Activated naive CD4-positive, alpha-beta T cell treated with anti-CD3 and anti-CD28 coated beads, Interleukin-2, amount 50 U/mL, for 24 hours (primary cell): ENCODE measurements at regions not wholly inside any gene's neighbourhood (a gene's known extent, or its start where the extent isn't known, plus 50 kb on each side); places are given as distances from the start of the nearest gene placed in this dataset.
"Not testable (repeated sequence)": the region's sequence is repeated elsewhere in the genome, so short reads cannot be mapped to it uniquely, and the experiment has no call there.

Source experiments
- H3K27ac Mint-ChIP-seq: one replicate; pipeline ENCODE4 v1.8.0; 2021; ENCODE audit warnings: mild to moderate bottlenecking, mixed read lengths
- H3K27me3 Mint-ChIP-seq: one replicate; pipeline ENCODE4 v1.8.0; 2021; ENCODE audit warnings: mixed read lengths
- H3K36me3 Mint-ChIP-seq: one replicate; pipeline ENCODE4 v1.8.0; 2021; ENCODE audit warnings: mixed read lengths
- H3K4me1 Mint-ChIP-seq: one replicate; pipeline ENCODE4 v1.8.0; 2021; ENCODE audit warnings: mixed read lengths
- H3K4me3 Mint-ChIP-seq: one replicate; pipeline ENCODE4 v1.8.0; 2021; ENCODE audit warnings: mild to moderate bottlenecking, mixed read lengths
- H3K9me3 Mint-ChIP-seq: one replicate; pipeline ENCODE4 v1.8.0; 2021; ENCODE audit warnings: mixed read lengths

DNA sequence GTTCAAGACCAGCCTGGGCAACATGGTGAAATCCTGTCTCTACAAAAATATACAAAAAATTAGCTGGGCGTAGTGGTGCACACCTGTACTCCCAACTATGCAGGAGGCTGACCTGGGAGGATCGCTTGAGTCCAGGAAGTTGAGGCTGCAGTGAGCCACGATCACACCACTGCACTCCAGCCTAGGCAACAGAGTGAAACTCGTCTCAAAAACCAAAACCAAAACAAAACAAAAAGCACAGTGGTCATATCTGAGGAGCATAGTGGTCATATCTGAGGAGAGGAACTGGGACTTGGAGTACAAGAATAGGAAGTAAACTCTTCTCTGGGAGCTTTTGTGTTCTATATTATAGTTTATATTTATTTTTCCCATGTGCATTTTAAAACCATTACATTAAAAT is 275.3 kb upstream of the NOTCH2NLA start:
- not testable (repeated sequence) for H3K4me1 Mint-ChIP-seq, H3K9me3 Mint-ChIP-seq, H3K4me3 Mint-ChIP-seq, H3K27me3 Mint-ChIP-seq, H3K36me3 Mint-ChIP-seq, H3K27ac Mint-ChIP-seq

DNA sequence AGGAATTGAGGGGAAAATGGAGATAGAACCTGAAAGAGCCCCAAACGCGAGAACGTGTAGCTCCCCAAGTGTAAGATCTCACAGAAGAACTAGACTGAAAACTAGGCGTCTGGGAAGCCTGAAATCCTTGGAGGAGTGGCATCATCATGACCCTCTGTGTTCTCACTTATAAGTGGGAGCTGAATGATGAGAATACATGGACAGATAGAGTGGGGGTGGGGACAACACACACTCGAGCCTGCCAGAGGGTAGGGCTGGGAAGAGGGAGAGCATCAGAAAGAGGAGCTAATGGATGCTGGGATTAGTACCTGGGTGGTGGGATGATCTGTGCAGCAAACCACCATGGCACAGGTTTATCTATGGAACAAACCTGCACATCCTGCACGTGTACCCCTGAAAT is 258.7 kb upstream of the NOTCH2NLA start:
- not testable (repeated sequence) for H3K4me1 Mint-ChIP-seq, H3K9me3 Mint-ChIP-seq, H3K4me3 Mint-ChIP-seq, H3K36me3 Mint-ChIP-seq, H3K27me3 Mint-ChIP-seq, H3K27ac Mint-ChIP-seq

DNA sequence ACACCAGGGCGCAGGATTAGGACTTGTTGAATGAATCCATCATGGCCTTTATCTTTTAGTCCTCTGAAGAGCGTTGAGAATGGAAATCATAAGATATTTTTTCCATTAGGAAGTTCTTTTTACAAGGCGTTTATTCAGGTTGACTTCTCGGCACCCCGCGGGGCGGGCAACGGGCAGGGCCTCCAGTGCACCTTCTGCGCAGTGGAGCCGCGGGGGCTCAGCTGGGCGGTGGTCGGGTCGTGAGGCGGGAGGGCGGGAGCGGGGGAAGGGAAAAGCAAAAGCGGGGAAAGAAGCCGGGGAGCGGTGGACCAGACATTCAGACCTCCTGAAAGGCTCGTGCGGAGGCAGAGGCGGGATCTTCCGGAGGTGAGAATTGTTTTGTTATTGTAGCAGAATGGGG is 258.3 kb upstream of the NOTCH2NLA start:
- H3K4me3 Mint-ChIP-seq, H3K4me1 Mint-ChIP-seq, H3K9me3 Mint-ChIP-seq, H3K27me3 Mint-ChIP-seq, H3K27ac Mint-ChIP-seq, H3K36me3 Mint-ChIP-seq: not testable (repeated sequence)

DNA sequence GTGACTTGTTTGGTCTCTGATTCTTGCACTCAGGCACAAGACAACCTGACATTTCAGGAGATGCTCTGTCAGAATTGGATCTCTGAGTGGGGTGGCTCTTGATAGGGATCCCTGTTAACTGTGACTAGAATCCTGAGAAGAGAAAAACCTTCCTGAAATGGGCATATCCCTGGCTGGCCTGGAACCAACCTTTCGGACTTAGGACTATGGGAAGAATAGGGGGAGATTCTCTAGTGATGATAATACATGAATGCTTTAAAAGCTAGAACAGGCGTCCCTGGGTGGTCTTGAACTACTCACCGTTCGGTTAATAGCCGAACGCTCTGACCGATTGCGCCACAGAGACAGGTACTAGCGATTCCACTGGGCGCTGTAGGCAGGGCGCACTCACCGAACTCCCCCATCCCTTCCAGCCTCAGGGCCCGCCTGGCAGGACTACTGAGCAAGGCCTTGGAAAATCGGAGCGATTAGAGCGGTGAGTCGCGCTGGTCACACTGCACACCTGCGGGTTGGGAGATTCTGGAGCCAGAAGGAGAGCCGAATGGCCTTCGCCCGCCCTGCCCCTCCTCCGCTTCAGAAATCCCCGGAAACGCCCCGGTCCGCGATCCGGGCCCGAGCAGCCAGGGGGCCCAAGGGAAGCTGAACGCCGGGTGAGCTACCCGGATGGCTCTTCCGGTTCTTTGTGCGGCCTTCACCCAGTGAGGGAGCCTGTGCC is 257.6 kb upstream of the NOTCH2NLA start:
- H3K4me3 Mint-ChIP-seq, H3K27me3 Mint-ChIP-seq, H3K27ac Mint-ChIP-seq, H3K4me1 Mint-ChIP-seq, H3K36me3 Mint-ChIP-seq, H3K9me3 Mint-ChIP-seq: not testable (repeated sequence)

DNA sequence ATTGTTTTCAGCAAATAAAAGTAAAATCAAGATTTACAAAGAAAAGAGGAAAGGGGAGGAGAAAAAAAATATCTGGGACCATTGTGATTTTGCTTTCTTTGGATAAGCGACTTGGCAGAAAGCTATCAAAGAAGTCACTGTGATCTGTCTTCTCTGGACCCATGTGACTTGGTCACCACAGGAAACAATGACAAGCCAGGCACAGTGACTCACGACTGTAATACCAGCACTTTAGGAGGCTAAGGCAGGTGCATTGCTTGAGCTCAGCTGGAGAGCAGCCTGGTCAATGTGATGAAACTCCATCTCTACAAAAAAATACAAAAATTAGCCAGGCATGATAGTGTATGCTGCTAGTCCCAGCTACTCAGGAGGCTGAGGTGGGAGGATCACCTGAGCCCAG is 255.4 kb upstream of the NOTCH2NLA start:
- not testable (repeated sequence) for H3K27me3 Mint-ChIP-seq, H3K4me3 Mint-ChIP-seq, H3K36me3 Mint-ChIP-seq, H3K27ac Mint-ChIP-seq, H3K9me3 Mint-ChIP-seq, H3K4me1 Mint-ChIP-seq

DNA sequence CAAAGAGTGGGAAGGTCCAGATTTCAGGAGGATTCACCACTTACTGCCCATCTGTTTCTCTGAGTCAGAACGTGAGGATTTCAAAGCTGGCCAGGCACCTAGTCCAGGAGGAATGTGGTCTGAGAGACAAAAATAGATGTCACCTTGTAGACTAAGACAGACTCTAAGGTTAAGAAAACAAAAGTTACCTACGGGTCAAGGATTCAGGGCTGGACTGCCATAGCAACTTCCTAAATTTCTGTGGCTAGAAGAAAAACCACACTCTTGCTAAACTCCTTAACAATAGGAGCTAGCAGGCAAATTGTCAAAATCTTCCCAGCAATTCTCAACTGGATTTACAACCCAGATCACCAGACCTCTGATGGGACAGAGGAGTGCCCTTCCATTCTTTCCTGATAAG is 250.4 kb upstream of the NOTCH2NLA start:
- H3K4me3 Mint-ChIP-seq, H3K36me3 Mint-ChIP-seq, H3K27me3 Mint-ChIP-seq, H3K9me3 Mint-ChIP-seq, H3K27ac Mint-ChIP-seq: not testable (repeated sequence)
- H3K4me1 Mint-ChIP-seq: peaks cover 11% of the 10 kb centered on the region

DNA sequence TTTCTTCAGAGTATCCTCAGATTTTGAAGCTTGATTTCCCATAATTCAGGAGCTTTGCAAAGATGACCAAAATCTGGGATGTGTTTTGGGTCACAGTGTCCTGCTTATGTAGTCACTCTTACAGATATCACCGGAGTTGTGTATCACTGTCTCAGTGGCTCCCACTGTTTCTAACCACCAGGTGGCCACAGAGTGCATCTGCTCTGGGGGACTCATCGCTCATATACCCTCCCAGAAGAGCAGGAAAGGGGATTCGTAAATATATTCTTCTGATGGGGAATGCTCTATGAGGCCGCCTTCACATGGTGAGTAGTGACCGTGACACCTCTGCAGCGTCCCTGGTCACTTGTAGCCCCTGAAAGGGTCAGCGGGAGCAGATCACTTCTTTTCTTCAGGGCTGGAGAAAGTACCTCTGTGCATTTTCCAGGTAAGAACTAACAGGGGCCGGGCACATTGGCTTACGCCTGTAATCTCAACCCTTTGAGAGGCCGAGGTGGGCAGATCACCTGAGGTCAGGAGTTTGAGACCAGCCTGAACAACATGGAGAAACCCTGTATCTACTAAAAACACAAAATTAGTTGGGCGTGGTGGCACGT is 249.4 kb upstream of the NOTCH2NLA start:
- not testable (repeated sequence) for H3K27me3 Mint-ChIP-seq, H3K36me3 Mint-ChIP-seq

DNA sequence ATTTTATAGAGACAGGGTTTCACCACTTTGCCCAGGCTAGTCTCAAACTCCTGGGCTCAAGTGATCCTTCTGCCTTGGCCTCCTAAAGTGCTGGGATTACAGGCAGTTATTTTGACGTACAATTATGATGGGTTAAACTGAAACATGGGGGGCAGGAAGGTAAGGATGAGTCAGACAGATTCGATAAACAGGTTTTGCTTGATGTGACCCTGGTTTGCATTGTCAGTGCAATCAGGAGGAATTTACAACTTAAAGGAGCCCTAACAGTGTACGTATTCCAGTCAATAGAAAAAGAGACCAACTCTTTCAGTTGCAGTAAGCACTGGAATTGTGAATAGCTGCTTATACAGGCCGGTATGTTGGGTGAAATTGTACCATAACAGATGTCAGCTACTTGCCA is 246.3 kb upstream of the NOTCH2NLA start:
- H3K27ac Mint-ChIP-seq, H3K4me3 Mint-ChIP-seq, H3K27me3 Mint-ChIP-seq, H3K9me3 Mint-ChIP-seq, H3K36me3 Mint-ChIP-seq: not testable (repeated sequence)
- H3K4me1 Mint-ChIP-seq: peaks cover 12% of the 10 kb centered on the region

More for the DNA sequence above, 249.4 kb upstream of the NOTCH2NLA start:
- not testable (repeated sequence) for H3K4me3 Mint-ChIP-seq, H3K9me3 Mint-ChIP-seq, H3K4me1 Mint-ChIP-seq
- peak overlapping the region; percentile 12 for H3K27ac Mint-ChIP-seq

DNA sequence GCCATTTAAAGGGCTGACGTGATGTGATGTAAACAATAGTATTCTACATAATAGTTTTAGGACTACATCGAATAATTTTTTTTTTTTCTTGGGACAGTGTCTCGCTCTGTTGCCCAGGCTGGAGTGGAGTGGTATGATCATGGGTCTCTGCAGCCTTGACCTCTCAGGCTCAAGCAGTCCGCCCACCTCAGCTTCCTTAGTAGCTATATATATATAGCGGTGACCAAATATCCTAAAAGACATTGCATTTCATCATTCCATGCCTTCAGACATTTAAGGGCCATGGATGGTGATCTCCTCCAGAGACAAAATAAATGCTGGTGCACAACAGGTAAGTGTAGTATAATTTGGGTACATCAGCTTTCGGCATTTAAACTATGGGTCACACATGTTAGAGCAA is 245.4 kb upstream of the NOTCH2NLA start:
- H3K36me3 Mint-ChIP-seq, H3K27me3 Mint-ChIP-seq, H3K9me3 Mint-ChIP-seq, H3K4me3 Mint-ChIP-seq, H3K27ac Mint-ChIP-seq: not testable (repeated sequence)
- peaks cover 12% of the 10 kb centered on the region for H3K4me1 Mint-ChIP-seq

DNA sequence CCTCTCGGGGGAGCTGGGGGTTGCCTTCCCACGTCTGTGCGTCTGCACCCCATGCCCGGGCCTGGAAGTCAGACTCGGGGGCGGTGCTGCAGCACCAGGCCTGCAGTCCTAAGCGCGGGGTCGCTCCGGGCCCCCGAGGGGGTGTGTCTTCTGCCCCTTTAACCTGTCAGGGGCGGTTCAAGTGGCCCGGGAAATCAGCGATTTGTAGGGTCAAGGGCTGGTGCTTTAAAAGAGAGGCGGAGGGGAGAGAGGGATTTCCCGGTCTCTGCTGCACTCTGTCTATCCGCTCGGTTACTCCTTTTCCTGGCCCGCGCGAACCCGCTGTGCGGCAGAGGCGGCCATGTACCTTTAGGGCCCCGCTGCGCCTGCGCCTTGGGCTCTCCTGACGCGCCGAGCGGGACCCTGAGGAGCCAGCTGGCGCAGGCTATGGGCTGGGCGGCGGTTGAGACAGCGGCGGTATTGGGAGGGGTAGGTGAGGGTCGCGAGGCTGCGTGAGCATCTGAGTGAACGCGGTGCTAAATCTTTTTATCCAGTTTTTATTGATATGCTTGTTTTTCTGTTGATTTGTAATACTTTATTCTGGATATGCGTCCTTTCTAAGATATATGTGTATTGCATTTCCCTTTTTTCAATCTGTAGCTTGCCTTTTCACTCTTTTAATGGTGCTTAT is 243.5 kb upstream of the NOTCH2NLA start:
- H3K27me3 Mint-ChIP-seq, H3K36me3 Mint-ChIP-seq, H3K9me3 Mint-ChIP-seq, H3K4me1 Mint-ChIP-seq: not testable (repeated sequence)
- H3K4me3 Mint-ChIP-seq: peak overlapping the region; percentile 90
- H3K27ac Mint-ChIP-seq: peak overlapping the region; percentile 84

DNA sequence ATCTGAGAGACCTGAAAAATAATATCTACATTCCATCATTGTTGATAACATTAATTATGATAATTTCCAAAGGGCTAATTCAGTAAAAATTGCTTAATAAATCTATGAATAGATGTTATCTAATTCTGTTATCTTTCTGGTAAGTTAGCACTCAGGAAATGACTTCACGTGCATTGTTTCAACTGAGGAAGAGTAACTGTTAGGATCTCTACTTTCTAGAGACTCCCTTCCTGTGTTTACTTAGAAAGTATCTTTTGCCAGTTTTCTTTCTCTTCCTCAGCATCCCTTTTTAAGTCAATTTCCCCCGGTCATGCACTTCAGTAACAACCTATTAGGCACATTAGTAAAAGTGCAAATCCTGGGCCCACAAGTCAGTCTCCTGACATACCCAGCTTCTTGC is 231.1 kb upstream of the NOTCH2NLA start:
- H3K9me3 Mint-ChIP-seq, H3K4me3 Mint-ChIP-seq, H3K27ac Mint-ChIP-seq, H3K27me3 Mint-ChIP-seq, H3K36me3 Mint-ChIP-seq: not testable (repeated sequence)
- H3K4me1 Mint-ChIP-seq: peaks cover 11% of the 10 kb centered on the region

DNA sequence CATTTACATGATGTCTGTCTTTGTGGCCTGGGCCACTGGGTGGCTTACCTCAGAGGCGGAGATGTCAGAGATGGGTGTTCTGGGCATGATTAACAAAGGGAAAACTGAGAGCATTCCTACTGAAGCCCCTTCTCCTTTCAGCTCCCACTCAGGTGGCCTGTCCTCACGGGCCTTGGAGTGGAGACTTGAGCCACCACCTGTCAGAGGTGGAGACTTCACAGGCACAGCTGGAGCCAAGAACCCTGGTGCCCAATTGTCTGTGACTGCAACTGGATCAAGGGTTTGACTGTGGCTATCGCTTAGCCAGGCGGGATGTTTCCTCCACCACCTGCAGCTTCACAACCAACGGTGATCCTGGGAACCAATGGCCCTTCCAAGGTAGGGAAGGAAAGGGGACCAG is 230.5 kb upstream of the NOTCH2NLA start:
- H3K4me1 Mint-ChIP-seq: peaks cover 11% of the 10 kb centered on the region
- H3K4me3 Mint-ChIP-seq, H3K27me3 Mint-ChIP-seq, H3K9me3 Mint-ChIP-seq, H3K36me3 Mint-ChIP-seq, H3K27ac Mint-ChIP-seq: not testable (repeated sequence)

DNA sequence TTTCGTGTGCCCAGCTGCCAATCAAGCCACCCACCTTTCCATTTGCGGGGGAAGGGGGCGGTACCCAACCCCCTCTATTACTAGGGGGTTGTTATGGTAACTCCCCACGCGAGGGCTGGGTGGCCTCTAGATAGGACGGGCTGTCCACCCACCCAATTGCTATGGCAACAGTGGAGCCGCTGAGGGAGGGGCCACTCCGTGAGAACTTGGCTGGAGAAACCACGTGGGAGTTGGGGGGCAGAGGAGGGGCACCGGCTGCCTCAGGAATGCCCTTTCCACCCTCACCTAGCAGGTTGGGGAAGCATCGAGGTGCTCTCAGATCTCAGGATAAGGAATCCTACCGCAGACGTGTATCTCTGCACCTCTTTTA is 220.0 kb upstream of the NOTCH2NLA start:
- H3K4me1 Mint-ChIP-seq, H3K36me3 Mint-ChIP-seq, H3K4me3 Mint-ChIP-seq, H3K9me3 Mint-ChIP-seq, H3K27ac Mint-ChIP-seq, H3K27me3 Mint-ChIP-seq: not testable (repeated sequence)

DNA sequence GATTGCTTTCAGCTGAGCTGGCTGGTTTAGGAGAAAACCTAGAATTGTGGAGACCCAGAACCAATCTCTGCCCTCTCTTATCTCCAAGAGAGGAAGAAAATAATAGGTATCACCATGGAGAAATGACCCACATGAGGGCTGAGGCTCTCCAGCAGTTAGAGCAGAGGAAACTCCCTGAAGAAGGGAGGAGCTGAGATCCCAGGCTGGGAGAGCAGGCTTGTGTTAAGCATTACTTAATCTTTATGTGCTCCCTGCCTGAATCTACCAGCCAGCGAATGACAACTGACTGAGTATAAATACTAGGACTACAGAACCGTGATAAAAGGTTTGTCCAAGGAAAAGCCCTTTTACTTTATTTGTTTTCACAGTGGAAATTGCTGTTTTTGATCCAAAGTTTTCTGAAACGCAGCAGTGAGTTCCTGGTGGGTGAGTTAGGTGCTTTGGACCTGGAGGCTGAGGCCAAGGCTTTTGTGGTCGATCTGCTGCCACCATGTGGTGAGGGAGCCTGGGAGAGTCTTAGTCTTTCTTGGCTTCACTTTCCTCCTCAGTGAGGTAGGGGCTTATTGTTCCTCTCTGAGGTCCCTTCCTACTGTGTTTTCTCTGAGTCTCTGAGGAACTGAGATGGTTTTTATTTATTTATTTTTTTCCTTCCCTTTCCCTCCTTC is 219.5 kb upstream of the NOTCH2NLA start:
- H3K27me3 Mint-ChIP-seq, H3K36me3 Mint-ChIP-seq, H3K27ac Mint-ChIP-seq, H3K4me1 Mint-ChIP-seq, H3K9me3 Mint-ChIP-seq, H3K4me3 Mint-ChIP-seq: not testable (repeated sequence)

DNA sequence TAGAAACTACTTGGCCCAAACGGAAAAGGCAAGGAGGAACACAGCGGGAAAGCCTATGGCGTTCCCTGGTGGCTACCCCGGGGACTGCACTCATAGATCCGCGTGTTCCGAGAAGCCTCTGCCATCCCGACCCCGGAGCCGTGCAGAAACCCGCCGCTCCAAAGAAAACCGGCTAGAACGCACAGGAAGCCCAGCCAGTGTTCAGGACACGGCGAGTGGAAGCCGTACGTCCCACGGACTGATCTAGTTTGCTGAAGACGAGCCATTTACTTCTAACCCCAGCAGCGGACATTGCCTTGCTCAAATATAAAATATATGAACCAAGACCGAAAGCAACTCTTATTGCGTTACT is 215.0 kb upstream of the NOTCH2NLA start:
- H3K4me3 Mint-ChIP-seq: peak overlapping the region; percentile 72
- not testable (repeated sequence) for H3K27me3 Mint-ChIP-seq, H3K9me3 Mint-ChIP-seq, H3K36me3 Mint-ChIP-seq, H3K4me1 Mint-ChIP-seq, H3K27ac Mint-ChIP-seq

DNA sequence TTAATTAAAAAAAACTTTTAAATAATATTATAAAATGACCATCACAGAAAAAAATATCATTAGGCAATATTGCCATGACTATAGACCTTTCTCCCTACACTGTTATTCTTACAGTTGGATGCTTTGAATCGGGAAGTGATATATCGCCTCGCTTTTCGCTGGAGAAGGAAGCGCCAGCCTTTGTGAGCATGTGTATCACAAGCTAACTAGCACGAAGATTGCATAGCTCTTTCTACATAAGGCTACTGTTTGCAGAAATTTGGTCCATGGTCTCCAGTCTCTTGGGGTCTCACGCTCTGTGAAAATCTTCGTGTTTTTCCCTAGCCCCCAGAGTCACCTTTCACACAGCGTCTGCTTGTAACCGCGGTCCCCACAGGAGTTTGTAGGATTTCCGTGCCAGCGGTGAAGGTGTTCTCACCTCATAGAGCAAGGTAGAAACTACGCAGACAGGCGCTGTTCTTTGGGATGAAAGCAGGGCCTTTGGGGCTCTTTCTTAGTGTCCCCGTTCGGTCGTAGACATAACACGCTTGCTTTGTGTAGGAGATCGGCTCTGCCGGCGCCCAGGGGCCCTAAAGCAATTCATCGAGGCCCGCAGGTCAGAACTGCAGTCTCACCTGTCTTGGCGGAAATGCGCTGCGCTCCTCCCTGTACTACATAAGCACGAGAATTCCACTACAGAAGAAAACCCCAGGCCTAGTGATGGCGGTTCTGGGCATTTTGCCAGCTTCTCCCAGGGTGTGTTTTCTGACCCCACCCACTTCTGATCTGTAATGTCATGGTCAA is 214.5 kb upstream of the NOTCH2NLA start:
- H3K4me3 Mint-ChIP-seq: peak overlapping the region; percentile 33
- not testable (repeated sequence) for H3K27me3 Mint-ChIP-seq, H3K27ac Mint-ChIP-seq, H3K9me3 Mint-ChIP-seq, H3K4me1 Mint-ChIP-seq, H3K36me3 Mint-ChIP-seq
